ENCODE measurements at regions not wholly inside any gene's neighbourhood (a gene's known extent, or its start where the extent isn't known, plus 50 kb on each side); places are given as distances from the start of the nearest gene placed in this dataset.
A peak's percentile ranks its signal among the peaks of the same experiment; 100 is the strongest.
"Not testable (repeated sequence)": the region's sequence is repeated elsewhere in the genome, so short reads cannot be mapped to it uniquely, and the experiment has no call there.

- H3K9me3 ChIP-seq; ATAC-seq; H3K4me3 ChIP-seq; H3K36me3 ChIP-seq; DNase-seq; H3K27ac ChIP-seq; intact Hi-C loops (cut with DNase I); H3K4me1 ChIP-seq; H3K27me3 ChIP-seq: not testable (repeated sequence)
Measured at GRCh38 chr9:67635067-67635466, 223.7 kb upstream of the ANKRD20A1 start.

- ATAC-seq (peak; percentile 64), DNase-seq (peak; percentile 61)
- intact Hi-C loops (cut with DNase I); H3K27me3 ChIP-seq; H3K27ac ChIP-seq; H3K4me3 ChIP-seq; H3K36me3 ChIP-seq; H3K4me1 ChIP-seq; H3K9me3 ChIP-seq: not testable (repeated sequence)
Measured at GRCh38 chr9:67611900-67612299, 246.8 kb upstream of the ANKRD20A1 start.

- H3K4me1 ChIP-seq; H3K27ac ChIP-seq; H3K4me3 ChIP-seq; DNase-seq; intact Hi-C loops (cut with DNase I); H3K27me3 ChIP-seq; H3K9me3 ChIP-seq; ATAC-seq; H3K36me3 ChIP-seq: not testable (repeated sequence)
Measured at GRCh38 chr9:67609872-67610271, 248.9 kb upstream of the ANKRD20A1 start.

- DNase-seq; H3K9me3 ChIP-seq; H3K4me3 ChIP-seq; H3K4me1 ChIP-seq; H3K27me3 ChIP-seq; intact Hi-C loops (cut with DNase I); H3K27ac ChIP-seq; ATAC-seq; H3K36me3 ChIP-seq: not testable (repeated sequence)
Measured at GRCh38 chr9:67609435-67609834, 249.3 kb upstream of the ANKRD20A1 start.

- intact Hi-C loops (cut with DNase I); H3K9me3 ChIP-seq; H3K27me3 ChIP-seq; ATAC-seq; H3K27ac ChIP-seq; H3K4me1 ChIP-seq; H3K4me3 ChIP-seq; DNase-seq; H3K36me3 ChIP-seq: not testable (repeated sequence)
Measured at GRCh38 chr9:67605113-67605512, 253.6 kb upstream of the ANKRD20A1 start.

GRCh38 chr9:67603609-67604008 is 255.1 kb upstream of the ANKRD20A1 start:
- DNase-seq, result peak; percentile 69
- H3K9me3 ChIP-seq; H3K27ac ChIP-seq; H3K4me3 ChIP-seq; H3K36me3 ChIP-seq; ATAC-seq; H3K27me3 ChIP-seq; intact Hi-C loops (cut with DNase I); H3K4me1 ChIP-seq: not testable (repeated sequence)

- H3K36me3 ChIP-seq; H3K27me3 ChIP-seq; DNase-seq; H3K9me3 ChIP-seq; H3K4me1 ChIP-seq; ATAC-seq; H3K27ac ChIP-seq; H3K4me3 ChIP-seq; intact Hi-C loops (cut with DNase I): not testable (repeated sequence)
Measured at GRCh38 chr9:67592424-67592823, 266.3 kb upstream of the ANKRD20A1 start.

GRCh38 chr9:67555874-67556273 is 302.9 kb upstream of the ANKRD20A1 start:
- ATAC-seq; H3K9me3 ChIP-seq; H3K27ac ChIP-seq; H3K4me3 ChIP-seq; H3K27me3 ChIP-seq; intact Hi-C loops (cut with DNase I); H3K36me3 ChIP-seq; H3K4me1 ChIP-seq; DNase-seq: not testable (repeated sequence)

- H3K9me3 ChIP-seq; H3K27me3 ChIP-seq; H3K4me3 ChIP-seq; H3K27ac ChIP-seq; ATAC-seq; DNase-seq; H3K36me3 ChIP-seq; intact Hi-C loops (cut with DNase I); H3K4me1 ChIP-seq: not testable (repeated sequence)
Measured at GRCh38 chr9:67550044-67550443, 308.7 kb upstream of the ANKRD20A1 start.

GRCh38 chr9:67529834-67530233 is 328.9 kb upstream of the ANKRD20A1 start:
- H3K9me3 ChIP-seq; DNase-seq; H3K4me1 ChIP-seq; intact Hi-C loops (cut with DNase I); H3K27ac ChIP-seq; H3K4me3 ChIP-seq; ATAC-seq; H3K27me3 ChIP-seq; H3K36me3 ChIP-seq: not testable (repeated sequence)

GRCh38 chr9:67516938-67517337 is 341.8 kb upstream of the ANKRD20A1 start:
- H3K36me3 ChIP-seq; H3K4me1 ChIP-seq; ATAC-seq; H3K27me3 ChIP-seq; H3K9me3 ChIP-seq; H3K4me3 ChIP-seq; DNase-seq; H3K27ac ChIP-seq; intact Hi-C loops (cut with DNase I): not testable (repeated sequence)

GRCh38 chr9:67514587-67514986 is 344.1 kb upstream of the ANKRD20A1 start:
- intact Hi-C loops (cut with DNase I); H3K27me3 ChIP-seq; DNase-seq; ATAC-seq; H3K36me3 ChIP-seq; H3K4me3 ChIP-seq; H3K9me3 ChIP-seq; H3K27ac ChIP-seq; H3K4me1 ChIP-seq: not testable (repeated sequence)

- ATAC-seq; H3K36me3 ChIP-seq; H3K27me3 ChIP-seq; intact Hi-C loops (cut with DNase I); H3K9me3 ChIP-seq; H3K4me3 ChIP-seq; H3K4me1 ChIP-seq; DNase-seq; H3K27ac ChIP-seq: not testable (repeated sequence)
Measured at GRCh38 chr9:67503728-67504369, 354.9 kb upstream of the ANKRD20A1 start.

GRCh38 chr9:67492028-67492427 is 366.7 kb upstream of the ANKRD20A1 start:
- DNase-seq; intact Hi-C loops (cut with DNase I); H3K9me3 ChIP-seq; H3K36me3 ChIP-seq; H3K27me3 ChIP-seq; H3K4me1 ChIP-seq; ATAC-seq; H3K4me3 ChIP-seq; H3K27ac ChIP-seq: not testable (repeated sequence)

- H3K4me3 ChIP-seq; H3K9me3 ChIP-seq; H3K27me3 ChIP-seq; H3K27ac ChIP-seq; intact Hi-C loops (cut with DNase I); H3K4me1 ChIP-seq; H3K36me3 ChIP-seq; ATAC-seq; DNase-seq: not testable (repeated sequence)
Measured at GRCh38 chr9:67477465-67477864, 381.3 kb upstream of the ANKRD20A1 start.
